ENCODE measurements at regions not wholly inside any gene's neighbourhood (a gene's known extent, or its start where the extent isn't known, plus 50 kb on each side); places are given as distances from the start of the nearest gene placed in this dataset.

GRCh38 chr7:155908385-155908784 is 96.1 kb upstream of the SHH start:
- no peak overlapping the region for H3K9ac ChIP-seq (ENCODE audit: low read length)
- no peaks in the 10 kb centered on the region for H3K4me1 ChIP-seq (ENCODE audit: control insufficient read depth, insufficient read depth, low read length)
- peaks cover 23% of the 10 kb centered on the region for H3K9me3 ChIP-seq (ENCODE audit: control insufficient read depth, low read length)
- no peaks in the 10 kb centered on the region for H3K27me3 ChIP-seq (replicated peaks; ENCODE audit: control insufficient read depth, insufficient read depth, low read length)
- no peak overlapping the region for H3K4me3 ChIP-seq (ENCODE audit: low read length)
- DNase-seq (ENCODE audit: low read depth): no peak
- H3K36me3 ChIP-seq (ENCODE audit: control insufficient read depth, insufficient read depth, low read length, severe bottlenecking): no peaks in the 10 kb centered on the region

- no peaks in the 10 kb centered on the region for H3K27me3 ChIP-seq (replicated peaks; ENCODE audit: control insufficient read depth, insufficient read depth, low read length)
- DNase-seq (ENCODE audit: low read depth): no peak
Measured at GRCh38 chr7:155907450-155908200, 95.4 kb upstream of the SHH start.

GRCh38 chr7:155901176-155901575 is 88.9 kb upstream of the SHH start:
- Histone ChIP-seq H3K4me3 (ENCODE audit: low read length) (no peak overlapping the region), H3K4me1 (ENCODE audit: control insufficient read depth, insufficient read depth, low read length) (no peaks in the 10 kb centered on the region), H3K36me3 (ENCODE audit: control insufficient read depth, insufficient read depth, low read length, severe bottlenecking) (no peaks in the 10 kb centered on the region), H3K9ac (ENCODE audit: low read length) (no peak overlapping the region), H3K27me3 (replicated peaks; ENCODE audit: control insufficient read depth, insufficient read depth, low read length) (no peaks in the 10 kb centered on the region), H3K9me3 (ENCODE audit: control insufficient read depth, low read length) (peaks cover 7% of the 10 kb centered on the region)
- no peak for DNase-seq (ENCODE audit: low read depth)

More at GRCh38 chr7:155907450-155908200, 95.4 kb upstream of the SHH start:
- Histone ChIP-seq H3K9ac (ENCODE audit: low read length) (no peak overlapping the region), H3K4me1 (ENCODE audit: control insufficient read depth, insufficient read depth, low read length) (no peaks in the 10 kb centered on the region), H3K9me3 (ENCODE audit: control insufficient read depth, low read length) (peaks cover 19% of the 10 kb centered on the region), H3K36me3 (ENCODE audit: control insufficient read depth, insufficient read depth, low read length, severe bottlenecking) (no peaks in the 10 kb centered on the region), H3K4me3 (ENCODE audit: low read length) (no peak overlapping the region)

- DNase-seq (ENCODE audit: low read depth): no peak
- Histone ChIP-seq H3K4me3 (ENCODE audit: low read length) (no peak overlapping the region), H3K36me3 (ENCODE audit: control insufficient read depth, insufficient read depth, low read length, severe bottlenecking) (no peaks in the 10 kb centered on the region), H3K9ac (ENCODE audit: low read length) (no peak overlapping the region), H3K4me1 (ENCODE audit: control insufficient read depth, insufficient read depth, low read length) (no peaks in the 10 kb centered on the region), H3K27me3 (replicated peaks; ENCODE audit: control insufficient read depth, insufficient read depth, low read length) (no peaks in the 10 kb centered on the region), H3K9me3 (ENCODE audit: control insufficient read depth, low read length) (peaks cover 7% of the 10 kb centered on the region)
Measured at GRCh38 chr7:155899596-155899995, 87.3 kb upstream of the SHH start.

GRCh38 chr7:155897758-155898386 is 85.6 kb upstream of the SHH start:
- H3K27me3 ChIP-seq (replicated peaks; ENCODE audit: control insufficient read depth, insufficient read depth, low read length): no peaks in the 10 kb centered on the region
- no peaks in the 10 kb centered on the region for H3K36me3 ChIP-seq (ENCODE audit: control insufficient read depth, insufficient read depth, low read length, severe bottlenecking)
- no peaks in the 10 kb centered on the region for H3K4me1 ChIP-seq (ENCODE audit: control insufficient read depth, insufficient read depth, low read length)
- H3K9ac ChIP-seq (ENCODE audit: low read length): no peak overlapping the region
- H3K9me3 ChIP-seq (ENCODE audit: control insufficient read depth, low read length): peaks cover 7% of the 10 kb centered on the region
- DNase-seq (ENCODE audit: low read depth): no peak
- no peak overlapping the region for H3K4me3 ChIP-seq (ENCODE audit: low read length)

- DNase-seq (ENCODE audit: low read depth): no peak
- Histone ChIP-seq H3K4me1 (ENCODE audit: control insufficient read depth, insufficient read depth, low read length) (no peaks in the 10 kb centered on the region), H3K27me3 (replicated peaks; ENCODE audit: control insufficient read depth, insufficient read depth, low read length) (no peaks in the 10 kb centered on the region), H3K4me3 (ENCODE audit: low read length) (no peak overlapping the region), H3K9me3 (ENCODE audit: control insufficient read depth, low read length) (peaks cover 7% of the 10 kb centered on the region), H3K36me3 (ENCODE audit: control insufficient read depth, insufficient read depth, low read length, severe bottlenecking) (no peaks in the 10 kb centered on the region), H3K9ac (ENCODE audit: low read length) (no peak overlapping the region)
Measured at GRCh38 chr7:155896531-155897263, 84.4 kb upstream of the SHH start.

GRCh38 chr7:155893664-155894063 is 81.4 kb upstream of the SHH start:
- H3K9me3 ChIP-seq (ENCODE audit: control insufficient read depth, low read length): no peaks in the 10 kb centered on the region
- no peak overlapping the region for H3K4me3 ChIP-seq (ENCODE audit: low read length)
- H3K27me3 ChIP-seq (replicated peaks; ENCODE audit: control insufficient read depth, insufficient read depth, low read length): no peaks in the 10 kb centered on the region
- DNase-seq (ENCODE audit: low read depth): no peak
- no peak overlapping the region for H3K9ac ChIP-seq (ENCODE audit: low read length)
- H3K36me3 ChIP-seq (ENCODE audit: control insufficient read depth, insufficient read depth, low read length, severe bottlenecking): no peaks in the 10 kb centered on the region
- H3K4me1 ChIP-seq (ENCODE audit: control insufficient read depth, insufficient read depth, low read length): no peaks in the 10 kb centered on the region

- no peak for DNase-seq (ENCODE audit: low read depth)
- no peaks in the 10 kb centered on the region for H3K4me1 ChIP-seq (ENCODE audit: control insufficient read depth, insufficient read depth, low read length)
- H3K27me3 ChIP-seq (replicated peaks; ENCODE audit: control insufficient read depth, insufficient read depth, low read length): no peaks in the 10 kb centered on the region
- no peaks in the 10 kb centered on the region for H3K9me3 ChIP-seq (ENCODE audit: control insufficient read depth, low read length)
- no peak overlapping the region for H3K4me3 ChIP-seq (ENCODE audit: low read length)
- H3K36me3 ChIP-seq (ENCODE audit: control insufficient read depth, insufficient read depth, low read length, severe bottlenecking): no peaks in the 10 kb centered on the region
- H3K9ac ChIP-seq (ENCODE audit: low read length): no peak overlapping the region
Measured at GRCh38 chr7:155893176-155893575, 80.9 kb upstream of the SHH start.

GRCh38 chr7:155889636-155890511 is 77.6 kb upstream of the SHH start:
- Histone ChIP-seq H3K4me1 (ENCODE audit: control insufficient read depth, insufficient read depth, low read length) (peaks cover 6% of the 10 kb centered on the region), H3K9me3 (ENCODE audit: control insufficient read depth, low read length) (no peaks in the 10 kb centered on the region), H3K4me3 (ENCODE audit: low read length) (no peak overlapping the region), H3K36me3 (ENCODE audit: control insufficient read depth, insufficient read depth, low read length, severe bottlenecking) (no peaks in the 10 kb centered on the region), H3K9ac (ENCODE audit: low read length) (no peak overlapping the region), H3K27me3 (replicated peaks; ENCODE audit: control insufficient read depth, insufficient read depth, low read length) (no peaks in the 10 kb centered on the region)
- DNase-seq (ENCODE audit: low read depth): no peak

GRCh38 chr7:155887174-155887525 is 74.9 kb upstream of the SHH start:
- Histone ChIP-seq H3K9me3 (ENCODE audit: control insufficient read depth, low read length) (no peaks in the 10 kb centered on the region), H3K27me3 (replicated peaks; ENCODE audit: control insufficient read depth, insufficient read depth, low read length) (no peaks in the 10 kb centered on the region), H3K4me3 (ENCODE audit: low read length) (no peak overlapping the region), H3K36me3 (ENCODE audit: control insufficient read depth, insufficient read depth, low read length, severe bottlenecking) (no peaks in the 10 kb centered on the region), H3K9ac (ENCODE audit: low read length) (no peak overlapping the region), H3K4me1 (ENCODE audit: control insufficient read depth, insufficient read depth, low read length) (peaks cover 10% of the 10 kb centered on the region)
- no peak for DNase-seq (ENCODE audit: low read depth)

All from adipocyte (in vitro differentiated cells).